ENCODE measurements at regions not wholly inside any gene's neighbourhood (a gene's known extent, or its start where the extent isn't known, plus 50 kb on each side); places are given as distances from the start of the nearest gene placed in this dataset.

GRCh38 chr3:64905906-64906410 lies 218.2 kb upstream of the ADAMTS9 start:
- no peak for DNase-seq

GRCh38 chr3:64903006-64903405 lies 215.2 kb upstream of the ADAMTS9 start:
- DNase-seq, result no peak

DNA sequence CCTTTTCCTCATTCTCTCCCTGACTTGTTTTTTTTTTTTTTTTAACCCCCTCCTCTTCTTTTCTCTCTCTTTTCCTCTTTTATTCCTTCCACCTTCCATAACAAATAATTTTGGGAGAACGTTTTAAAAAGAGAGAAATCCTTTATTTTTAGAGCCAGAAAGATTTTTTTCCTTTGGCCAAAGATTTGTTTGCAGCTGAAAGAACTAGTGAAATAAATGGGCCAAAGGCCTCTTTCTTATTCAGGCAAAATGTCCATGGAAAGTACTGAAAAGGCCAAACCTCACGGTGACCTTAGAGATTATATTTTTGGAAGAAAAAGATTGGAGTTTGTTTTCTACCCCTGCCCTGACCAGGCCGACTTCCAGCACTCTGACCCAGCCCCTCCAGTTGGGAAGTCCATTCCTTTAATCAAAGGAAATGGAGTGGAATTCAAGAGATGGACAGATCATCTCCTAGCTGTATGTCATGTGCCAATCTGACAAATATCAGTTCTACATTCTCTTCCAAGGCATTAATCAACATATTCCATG lies 214.3 kb upstream of the ADAMTS9 start:
- no peak for DNase-seq

DNA sequence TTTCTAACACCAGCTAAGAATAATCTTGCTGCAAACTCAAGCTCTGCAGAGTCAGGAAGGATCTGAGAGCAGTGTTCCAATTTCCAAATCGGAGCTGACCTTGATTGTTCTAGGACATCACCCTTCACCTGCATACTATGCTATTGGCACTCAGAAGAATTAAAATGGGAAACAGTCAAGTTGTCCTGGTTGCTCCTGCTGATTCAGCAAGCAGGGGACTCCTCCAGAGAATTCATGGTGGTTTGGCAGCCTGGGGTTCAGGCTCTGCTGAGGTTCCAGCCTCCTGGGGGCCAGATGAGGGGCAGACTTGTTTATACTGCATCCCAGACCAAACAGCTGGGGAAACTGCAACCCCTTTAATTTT lies 213.7 kb upstream of the ADAMTS9 start:
- DNase-seq, result no peak

- DNase-seq, result no peak
Measured at GRCh38 chr3:64900617-64901521, 213.1 kb upstream of the ADAMTS9 start.

DNA sequence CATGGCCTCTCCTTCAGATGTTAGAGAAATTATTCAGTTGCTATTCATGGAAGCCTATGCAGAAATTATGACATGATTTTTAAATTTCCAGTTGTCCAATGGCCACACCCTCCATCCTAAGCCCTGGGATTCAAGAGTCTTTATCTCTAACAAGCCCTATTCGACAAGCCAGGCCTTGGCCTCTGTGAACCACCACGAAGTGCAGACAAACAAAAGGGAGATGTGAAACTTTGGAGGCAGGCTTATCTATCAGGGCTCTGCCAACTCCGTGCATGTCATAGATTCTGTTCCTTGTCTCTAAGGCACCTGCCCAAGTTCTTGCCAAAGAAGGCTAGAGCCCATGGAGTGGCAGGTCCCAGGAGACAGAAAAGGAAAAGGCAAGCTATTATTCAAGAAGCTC lies 212.4 kb upstream of the ADAMTS9 start:
- no peak for DNase-seq

- DNase-seq, result no peak
Measured at GRCh38 chr3:64898941-64899340, 211.1 kb upstream of the ADAMTS9 start.

DNA sequence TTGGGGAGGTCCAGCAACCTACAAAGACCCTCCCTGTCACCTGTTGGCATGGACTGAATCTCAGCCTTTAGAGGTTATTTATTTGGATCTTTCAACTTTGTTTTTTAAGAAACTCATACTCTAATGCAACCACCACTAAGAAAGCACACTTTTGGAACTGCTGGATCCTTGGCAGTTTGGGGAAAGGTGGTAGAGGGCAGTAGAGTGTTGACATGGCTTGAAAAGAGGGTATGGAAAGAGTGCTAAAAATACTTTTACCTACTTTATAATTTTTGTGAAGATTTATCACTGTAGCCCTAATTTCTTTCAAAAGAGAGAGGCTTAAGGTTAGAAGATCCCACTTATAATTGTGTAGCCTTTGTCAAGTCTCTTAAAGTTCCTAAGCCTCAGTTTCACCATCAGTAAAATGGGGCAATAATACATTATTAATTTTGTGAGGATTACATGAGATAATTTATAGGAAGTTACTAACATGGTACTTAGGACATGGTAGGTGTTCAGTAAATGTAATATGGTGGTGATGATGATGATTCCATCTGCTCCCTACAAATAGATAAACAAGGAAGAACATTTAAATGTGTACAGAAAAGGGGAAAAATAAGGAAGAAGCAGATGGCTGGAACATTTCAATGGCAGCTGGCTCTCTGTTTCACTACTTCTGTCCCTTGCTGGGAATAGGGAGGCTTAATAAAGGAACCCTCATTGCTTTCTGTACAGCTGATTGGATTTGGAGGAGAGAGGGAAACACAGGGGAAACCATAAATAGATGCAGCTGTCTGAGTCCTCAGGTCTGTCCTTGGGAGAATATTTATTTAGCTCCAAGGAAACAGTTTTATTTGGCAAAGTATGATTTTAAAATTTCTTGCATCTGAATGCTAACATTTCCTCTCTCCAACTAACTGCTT lies 208.4 kb upstream of the ADAMTS9 start:
- no peak for DNase-seq

DNA sequence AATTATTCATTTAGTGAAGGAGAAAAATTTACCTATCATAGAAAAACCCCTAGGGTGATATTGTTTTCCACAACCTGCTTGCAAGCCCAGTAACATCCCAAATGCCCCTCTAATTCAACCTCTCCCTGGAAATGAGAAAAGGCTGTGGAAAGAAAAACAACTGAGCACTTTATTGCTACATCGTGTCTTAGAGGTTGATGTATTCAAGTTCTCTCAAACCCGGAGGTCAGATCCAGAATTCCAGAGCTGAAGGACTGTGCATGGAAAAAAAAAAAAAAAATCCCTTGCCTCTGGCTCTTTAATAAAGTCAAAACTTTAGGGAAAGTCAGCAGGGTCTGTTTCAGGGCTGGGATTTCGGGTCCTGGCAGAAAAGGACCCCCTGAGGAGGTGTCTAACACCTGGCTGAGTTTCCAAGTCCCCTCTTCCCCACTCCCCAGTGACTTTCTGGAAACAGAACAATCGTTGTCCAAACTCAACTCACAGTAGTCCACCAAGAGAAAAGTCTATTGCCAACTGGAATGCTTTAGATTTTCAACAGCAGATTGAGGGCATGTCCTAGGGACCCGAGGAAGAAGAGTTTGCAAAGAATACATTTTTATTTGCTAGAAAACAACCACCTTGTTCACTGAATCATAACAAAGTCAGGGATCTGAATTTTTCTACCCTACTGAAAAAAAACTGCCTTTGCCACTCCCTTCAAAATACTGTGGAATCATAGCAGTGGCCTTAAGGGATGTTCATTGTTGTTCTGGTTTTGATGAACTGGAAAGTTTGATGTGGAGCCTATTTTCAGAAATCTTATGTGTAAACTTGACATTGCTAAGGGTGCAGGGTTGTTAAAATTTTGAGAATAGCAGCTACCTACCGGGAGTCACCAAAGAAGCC lies 207.5 kb upstream of the ADAMTS9 start:
- DNase-seq, result no peak

GRCh38 chr3:64894006-64894405 lies 206.2 kb upstream of the ADAMTS9 start:
- no peak for DNase-seq

- no peak for DNase-seq
Measured at GRCh38 chr3:64892671-64893309, 205.0 kb upstream of the ADAMTS9 start.

DNA sequence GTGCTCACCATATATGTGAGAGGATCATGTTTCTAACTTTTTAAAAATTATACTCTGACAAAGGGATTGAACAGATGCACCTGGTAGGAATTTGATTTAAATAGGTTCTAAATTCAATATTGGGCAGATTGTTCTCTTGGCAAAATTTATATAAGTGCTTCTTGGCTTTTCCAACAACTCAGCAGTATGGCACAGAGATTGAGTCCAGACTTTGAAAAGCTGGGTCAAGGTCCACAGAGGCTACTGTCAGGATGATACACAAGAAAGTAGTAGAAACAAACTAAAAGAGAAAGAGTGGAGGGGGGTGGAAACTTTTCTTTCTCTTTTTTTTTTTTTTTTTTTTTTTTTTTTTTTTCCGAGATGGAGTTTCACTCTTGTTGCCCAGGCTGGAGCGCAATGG lies 203.2 kb upstream of the ADAMTS9 start:
- no peak for DNase-seq

GRCh38 chr3:64890466-64890865 lies 202.7 kb upstream of the ADAMTS9 start:
- DNase-seq, result no peak

- DNase-seq, result no peak
Measured at GRCh38 chr3:64890006-64890405, 202.2 kb upstream of the ADAMTS9 start.

DNA sequence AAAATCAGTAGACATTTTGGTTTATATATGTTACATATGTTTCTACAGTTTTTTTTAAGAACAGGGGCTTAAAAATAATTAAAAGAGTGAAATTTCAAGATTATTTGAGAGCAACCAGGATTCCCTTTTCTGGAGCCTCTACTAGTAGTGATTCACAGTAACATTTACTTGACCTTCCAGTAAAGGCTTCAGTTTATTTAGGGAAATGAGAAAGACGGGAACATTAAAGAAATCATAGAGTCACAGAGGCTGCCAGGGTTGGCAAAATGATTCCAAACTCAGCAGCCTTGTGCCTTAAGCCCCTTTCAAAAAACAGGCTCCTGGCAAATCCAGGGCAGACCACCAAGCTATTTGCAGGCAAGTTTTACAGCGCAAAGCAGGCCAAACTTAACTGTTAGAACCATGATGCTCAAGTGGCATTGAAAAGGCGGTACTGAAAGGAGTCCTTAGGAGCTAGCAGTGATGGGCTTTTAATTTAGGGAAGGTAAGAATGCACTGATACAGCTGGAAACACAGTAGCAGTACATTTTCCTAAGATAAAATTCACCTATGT lies 201.1 kb upstream of the ADAMTS9 start:
- no peak for DNase-seq

GRCh38 chr3:64888165-64888564 lies 200.4 kb upstream of the ADAMTS9 start:
- DNase-seq, result no peak

DNA sequence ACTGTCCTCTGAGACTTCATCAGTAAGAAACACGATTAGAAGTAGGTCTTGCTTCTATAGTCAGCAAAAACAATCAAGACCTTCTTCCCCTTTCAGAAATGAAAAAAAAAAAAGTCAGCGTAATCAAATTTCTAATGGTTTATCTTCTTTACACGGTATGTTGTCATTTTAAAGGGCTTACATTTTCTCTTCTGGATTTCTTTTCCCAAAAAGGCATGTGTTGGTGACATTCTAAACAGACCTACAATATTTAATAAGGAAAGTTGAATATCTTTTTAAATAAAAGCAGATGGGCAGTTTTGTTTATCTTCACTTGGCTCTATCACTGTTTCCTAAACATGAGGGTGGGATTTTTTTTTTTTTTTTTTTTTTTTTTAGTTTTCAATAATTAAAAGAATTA lies 197.3 kb upstream of the ADAMTS9 start:
- no peak for DNase-seq

GRCh38 chr3:64884536-64884935 lies 196.7 kb upstream of the ADAMTS9 start:
- DNase-seq, result no peak

- no peak for DNase-seq
Measured at GRCh38 chr3:64880916-64881315, 193.1 kb upstream of the ADAMTS9 start.

DNA sequence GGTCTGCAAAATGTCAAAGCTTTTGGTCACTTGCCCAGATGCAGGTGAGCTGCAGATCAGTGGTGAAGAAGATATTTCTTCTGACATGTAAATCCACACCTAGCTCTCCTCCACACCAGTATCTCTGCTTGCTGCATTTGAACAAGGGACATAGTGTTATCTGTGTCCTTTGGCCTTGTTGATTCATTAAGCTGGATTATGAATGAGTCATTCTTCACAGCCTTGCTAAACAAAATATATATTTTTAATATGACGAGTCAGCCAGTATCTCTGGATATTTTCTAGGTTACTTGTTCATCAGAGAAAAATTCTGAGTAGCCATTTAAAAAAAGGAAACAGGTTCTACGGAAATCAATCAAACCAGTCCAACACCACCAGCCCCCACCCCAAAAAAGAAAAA lies 190.6 kb upstream of the ADAMTS9 start:
- DNase-seq, result no peak

DNA sequence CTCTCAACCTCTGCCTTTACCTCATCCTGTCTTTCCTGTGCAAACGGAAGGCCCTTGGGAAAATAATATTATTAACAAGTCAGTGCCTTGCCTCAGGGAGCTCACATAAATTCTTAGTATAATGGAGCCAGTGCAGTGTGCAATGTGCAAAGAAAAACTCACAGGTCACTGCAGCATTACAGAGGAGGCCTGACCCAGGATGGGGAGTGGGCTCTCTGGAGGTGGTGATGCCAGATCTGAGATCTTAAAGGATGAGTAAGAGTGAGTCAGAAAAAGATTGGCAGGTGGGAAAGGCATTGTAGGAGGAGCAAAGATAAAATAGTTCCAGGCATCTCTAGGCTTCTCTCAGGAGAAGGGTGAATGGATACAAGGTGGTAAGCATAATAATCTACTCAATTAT lies 185.6 kb upstream of the ADAMTS9 start:
- DNase-seq, result no peak

DNA sequence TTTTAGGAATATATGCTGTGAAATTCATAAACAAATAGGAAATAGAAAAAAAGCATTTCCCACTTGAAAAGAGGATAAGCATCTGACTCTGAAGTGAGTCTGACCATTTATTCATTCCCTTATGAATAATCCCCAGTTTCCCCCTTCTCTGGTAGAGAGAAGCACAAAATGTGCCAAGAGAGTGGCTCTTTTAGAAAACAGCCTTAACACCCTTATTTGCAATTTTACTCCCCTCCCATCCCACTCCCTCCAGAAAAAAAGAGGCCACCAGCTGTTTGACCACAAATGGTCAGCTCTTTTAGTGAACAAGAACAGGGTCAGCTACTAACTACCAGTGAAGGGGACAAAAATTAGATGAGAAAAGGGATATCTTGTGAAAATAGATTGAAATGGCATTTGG lies 184.5 kb upstream of the ADAMTS9 start:
- no peak for DNase-seq

Measured in NCI-H187 treated with DMSO at 0.1 percent for 48 hours (cell line).